ENCODE measurements at regions not wholly inside any gene's neighbourhood (a gene's known extent, or its start where the extent isn't known, plus 50 kb on each side); places are given as distances from the start of the nearest gene placed in this dataset.

DNA sequence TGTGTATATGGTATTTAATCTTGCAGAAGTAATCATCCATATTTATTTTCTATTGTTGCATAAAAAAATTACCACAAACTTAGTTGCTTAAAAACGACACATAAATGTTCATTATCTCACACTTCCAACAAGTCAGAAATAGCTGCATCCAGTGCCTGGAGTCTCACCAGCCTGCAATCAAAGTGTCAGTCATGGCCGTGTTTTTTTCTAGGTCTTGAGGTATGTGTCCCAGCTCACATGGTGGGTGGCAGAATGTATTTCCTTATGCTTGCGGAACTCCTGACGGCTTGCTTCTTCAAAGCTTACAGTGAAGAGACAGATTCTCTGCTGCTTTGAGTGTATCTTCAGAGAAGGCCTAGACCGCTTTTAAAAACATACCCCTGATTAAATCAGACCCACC lies 670.2 kb upstream of the LMO3 start:
- ATAC-seq: no peak
- Histone ChIP-seq H3K4me1 (no peaks in the 10 kb centered on the region), H3K4me3 (no peak overlapping the region), H3K27me3 (no peaks in the 10 kb centered on the region), H3K9me3 (no peaks in the 10 kb centered on the region), H3K27ac (no peak overlapping the region), H3K36me3 (no peaks in the 10 kb centered on the region)
- TF ChIP-seq, protein P1, sequence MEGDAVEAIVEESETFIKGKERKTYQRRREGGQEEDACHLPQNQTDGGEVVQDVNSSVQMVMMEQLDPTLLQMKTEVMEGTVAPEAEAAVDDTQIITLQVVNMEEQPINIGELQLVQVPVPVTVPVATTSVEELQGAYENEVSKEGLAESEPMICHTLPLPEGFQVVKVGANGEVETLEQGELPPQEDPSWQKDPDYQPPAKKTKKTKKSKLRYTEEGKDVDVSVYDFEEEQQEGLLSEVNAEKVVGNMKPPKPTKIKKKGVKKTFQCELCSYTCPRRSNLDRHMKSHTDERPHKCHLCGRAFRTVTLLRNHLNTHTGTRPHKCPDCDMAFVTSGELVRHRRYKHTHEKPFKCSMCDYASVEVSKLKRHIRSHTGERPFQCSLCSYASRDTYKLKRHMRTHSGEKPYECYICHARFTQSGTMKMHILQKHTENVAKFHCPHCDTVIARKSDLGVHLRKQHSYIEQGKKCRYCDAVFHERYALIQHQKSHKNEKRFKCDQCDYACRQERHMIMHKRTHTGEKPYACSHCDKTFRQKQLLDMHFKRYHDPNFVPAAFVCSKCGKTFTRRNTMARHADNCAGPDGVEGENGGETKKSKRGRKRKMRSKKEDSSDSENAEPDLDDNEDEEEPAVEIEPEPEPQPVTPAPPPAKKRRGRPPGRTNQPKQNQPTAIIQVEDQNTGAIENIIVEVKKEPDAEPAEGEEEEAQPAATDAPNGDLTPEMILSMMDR (IDR thresholded peaks at IDR 0.05): no peak
- no peak for TF ChIP-seq POLR2A (IDR thresholded peaks at IDR 0.05)
- WGBS (ENCODE audit: insufficient coverage, low coverage, low lambda C conversion rate, missing lambda C conversion rate): 66% methylated on average over 5 of the region's 5 CpGs
- no peak for DNase-seq
- intact Hi-C loops (cut with DNase I): no loop called here

DNA sequence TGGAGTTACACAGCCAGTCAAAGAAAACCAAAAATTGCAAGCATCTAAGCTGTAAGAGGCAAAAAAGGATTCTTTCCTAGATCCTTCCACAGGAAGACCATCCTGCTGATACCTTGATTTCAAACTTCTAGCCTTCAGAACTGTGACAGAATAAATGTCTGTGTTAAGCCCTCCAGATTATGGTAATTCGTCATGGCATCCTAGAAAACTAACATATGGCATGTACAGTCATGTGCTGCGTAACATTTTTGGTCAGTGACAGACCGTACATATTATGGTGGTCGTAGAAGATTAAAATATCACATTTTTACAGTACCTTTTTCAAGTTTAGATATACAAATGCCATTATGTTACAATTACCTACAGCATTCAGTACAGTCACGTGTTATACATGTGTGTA lies 660.9 kb upstream of the LMO3 start:
- DNase-seq: no peak
- TF ChIP-seq, protein P1 (IDR thresholded peaks at IDR 0.05): no peak
- no peak for TF ChIP-seq POLR2A (IDR thresholded peaks at IDR 0.05)
- ATAC-seq: no peak
- Histone ChIP-seq H3K27me3 (no peaks in the 10 kb centered on the region), H3K4me1 (no peaks in the 10 kb centered on the region), H3K36me3 (no peaks in the 10 kb centered on the region), H3K27ac (no peak overlapping the region), H3K4me3 (no peak overlapping the region), H3K9me3 (no peaks in the 10 kb centered on the region)
- 57% methylated on average over 5 of the region's 5 CpGs for WGBS (ENCODE audit: insufficient coverage, low coverage, low lambda C conversion rate, missing lambda C conversion rate)
- intact Hi-C loops (cut with DNase I): no loop called here

GRCh38 chr12:17264603-17265002 lies 658.6 kb upstream of the LMO3 start:
- Histone ChIP-seq H3K9me3 (no peaks in the 10 kb centered on the region), H3K27me3 (no peaks in the 10 kb centered on the region), H3K36me3 (no peaks in the 10 kb centered on the region), H3K4me1 (no peaks in the 10 kb centered on the region), H3K27ac (no peak overlapping the region), H3K4me3 (no peak overlapping the region)
- 80% methylated on average over 2 of the region's 2 CpGs for WGBS (ENCODE audit: insufficient coverage, low coverage, low lambda C conversion rate, missing lambda C conversion rate)
- intact Hi-C loops (cut with DNase I): no loop called here
- ATAC-seq (no peak), DNase-seq (no peak)
- TF ChIP-seq POLR2A (IDR thresholded peaks at IDR 0.05): no peak
- TF ChIP-seq, protein P1 (IDR thresholded peaks at IDR 0.05): no peak

- H3K4me3 ChIP-seq: no peak overlapping the region
- TF ChIP-seq, protein P1 (IDR thresholded peaks at IDR 0.05): no peak
- TF ChIP-seq POLR2A (IDR thresholded peaks at IDR 0.05): no peak
- H3K36me3 ChIP-seq: no peaks in the 10 kb centered on the region
- no peaks in the 10 kb centered on the region for H3K4me1 ChIP-seq
- no peak for DNase-seq
- no peak for ATAC-seq
- intact Hi-C loops (cut with DNase I): no loop called here
- no peaks in the 10 kb centered on the region for H3K27me3 ChIP-seq
- H3K27ac ChIP-seq: no peak overlapping the region
- 54% methylated on average over 4 of the region's 4 CpGs for WGBS (ENCODE audit: insufficient coverage, low coverage, low lambda C conversion rate, missing lambda C conversion rate)
- H3K9me3 ChIP-seq: no peaks in the 10 kb centered on the region
These were observed 633.9 kb upstream of the LMO3 start for GRCh38 chr12:17239874-17240273.

DNA sequence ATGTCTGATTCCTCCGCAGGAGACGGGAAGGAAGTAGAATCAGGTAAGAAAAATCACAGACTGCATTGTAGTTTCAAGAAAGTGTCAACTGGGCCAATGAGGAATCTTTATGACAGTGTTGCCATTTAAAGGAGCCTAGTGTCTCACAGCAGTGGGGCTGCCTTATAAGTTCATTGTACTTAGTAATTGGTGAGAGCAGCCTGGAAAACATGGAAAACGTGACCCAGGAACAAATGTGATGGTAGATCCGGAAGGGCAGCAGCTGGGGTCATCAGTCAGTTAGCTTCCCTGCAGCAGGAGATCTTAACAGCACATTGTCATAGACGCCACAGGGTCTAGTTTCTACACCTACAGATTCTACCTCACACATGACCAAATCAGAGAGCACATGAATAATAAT lies 630.0 kb upstream of the LMO3 start:
- no peak overlapping the region for H3K27ac ChIP-seq
- H3K36me3 ChIP-seq: no peaks in the 10 kb centered on the region
- TF ChIP-seq, protein P1 (IDR thresholded peaks at IDR 0.05): no peak
- no peak for TF ChIP-seq POLR2A (IDR thresholded peaks at IDR 0.05)
- no peak for ATAC-seq
- intact Hi-C loops (cut with DNase I): no loop called here
- no peaks in the 10 kb centered on the region for H3K4me1 ChIP-seq
- DNase-seq: no peak
- H3K27me3 ChIP-seq: no peaks in the 10 kb centered on the region
- 36% methylated on average over 3 of the region's 5 CpGs for WGBS (ENCODE audit: insufficient coverage, low coverage, low lambda C conversion rate, missing lambda C conversion rate)
- no peaks in the 10 kb centered on the region for H3K9me3 ChIP-seq
- no peak overlapping the region for H3K4me3 ChIP-seq

All from right lobe of liver (tissue), 6 donors.